ENCODE measurements at regions not wholly inside any gene's neighbourhood (a gene's known extent, or its start where the extent isn't known, plus 50 kb on each side); places are given as distances from the start of the nearest gene placed in this dataset.

DNA sequence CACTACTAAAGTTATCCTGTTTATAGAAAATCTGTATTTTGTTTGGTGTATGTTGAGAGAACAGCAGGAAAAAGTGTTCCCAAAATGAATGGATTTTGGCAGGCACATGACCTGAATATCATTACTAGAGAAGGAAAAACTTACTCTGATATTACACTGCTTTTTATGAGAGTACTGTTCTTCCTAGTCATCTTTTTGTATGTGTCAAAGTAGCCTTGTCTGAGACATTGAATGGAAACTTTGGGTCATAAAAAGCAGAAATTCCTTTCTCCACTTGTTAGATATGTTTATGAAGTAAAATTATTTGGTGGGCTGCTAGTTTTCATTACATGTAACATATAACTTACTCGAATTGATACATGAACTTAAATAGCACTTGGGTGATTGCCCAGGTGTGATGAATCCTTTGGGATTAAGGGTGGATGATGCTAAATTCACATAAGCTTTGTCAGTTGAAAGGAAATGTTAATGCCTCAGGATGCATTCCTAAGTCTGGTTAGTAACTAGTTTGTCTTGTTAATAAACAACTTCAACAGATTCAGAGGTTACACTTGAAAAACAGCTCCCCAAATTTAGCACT is 206.7 kb downstream of the CENPW start:
- H3K9me3 ChIP-seq = no peaks in the 10 kb centered on the region
- no peak overlapping the region for H3K4me3 ChIP-seq
- H3K4me1 ChIP-seq = no peaks in the 10 kb centered on the region
- no peak for DNase-seq (ENCODE audit: extremely low spot score in 2 of 2)
- no peaks in the 10 kb centered on the region for H3K27me3 ChIP-seq
- H3K36me3 ChIP-seq = no peaks in the 10 kb centered on the region
- intact Hi-C loops (cut with DNase I) = no loop called here
- H3K27ac ChIP-seq = no peak overlapping the region
- TF ChIP-seq POLR2AphosphoS5 (IDR thresholded peaks at IDR 0.05; ENCODE audit: insufficient read depth in 1 of 2, low read depth in 1 of 2) (no peak), POLR2A (IDR thresholded peaks at IDR 0.05) (no peak)
- TF ChIP-seq, protein P1, sequence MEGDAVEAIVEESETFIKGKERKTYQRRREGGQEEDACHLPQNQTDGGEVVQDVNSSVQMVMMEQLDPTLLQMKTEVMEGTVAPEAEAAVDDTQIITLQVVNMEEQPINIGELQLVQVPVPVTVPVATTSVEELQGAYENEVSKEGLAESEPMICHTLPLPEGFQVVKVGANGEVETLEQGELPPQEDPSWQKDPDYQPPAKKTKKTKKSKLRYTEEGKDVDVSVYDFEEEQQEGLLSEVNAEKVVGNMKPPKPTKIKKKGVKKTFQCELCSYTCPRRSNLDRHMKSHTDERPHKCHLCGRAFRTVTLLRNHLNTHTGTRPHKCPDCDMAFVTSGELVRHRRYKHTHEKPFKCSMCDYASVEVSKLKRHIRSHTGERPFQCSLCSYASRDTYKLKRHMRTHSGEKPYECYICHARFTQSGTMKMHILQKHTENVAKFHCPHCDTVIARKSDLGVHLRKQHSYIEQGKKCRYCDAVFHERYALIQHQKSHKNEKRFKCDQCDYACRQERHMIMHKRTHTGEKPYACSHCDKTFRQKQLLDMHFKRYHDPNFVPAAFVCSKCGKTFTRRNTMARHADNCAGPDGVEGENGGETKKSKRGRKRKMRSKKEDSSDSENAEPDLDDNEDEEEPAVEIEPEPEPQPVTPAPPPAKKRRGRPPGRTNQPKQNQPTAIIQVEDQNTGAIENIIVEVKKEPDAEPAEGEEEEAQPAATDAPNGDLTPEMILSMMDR (IDR thresholded peaks at IDR 0.05) = no peak

DNA sequence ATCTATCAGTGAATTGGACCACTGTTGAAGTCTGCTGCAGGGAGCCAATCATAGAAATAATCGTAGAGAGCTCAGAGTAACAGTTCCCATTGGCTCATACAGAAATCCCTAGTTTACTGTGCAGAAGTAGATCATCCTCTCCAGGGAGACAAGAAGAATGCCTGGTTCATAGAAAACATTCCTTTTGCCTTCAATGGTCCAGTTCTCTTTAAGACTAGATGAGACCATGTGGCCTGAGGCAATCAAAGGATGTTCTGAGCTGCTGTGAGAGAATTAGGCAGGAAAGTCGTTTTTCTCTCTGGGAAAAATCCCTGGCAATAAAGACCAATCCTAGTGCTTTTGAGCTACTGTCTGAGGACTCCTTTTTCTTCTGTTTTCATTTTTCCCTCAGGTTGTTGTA is 208.4 kb downstream of the CENPW start:
- Histone ChIP-seq H3K4me1 (no peaks in the 10 kb centered on the region), H3K4me3 (no peak overlapping the region), H3K27ac (no peak overlapping the region), H3K27me3 (no peaks in the 10 kb centered on the region), H3K9me3 (no peaks in the 10 kb centered on the region), H3K36me3 (no peaks in the 10 kb centered on the region)
- TF ChIP-seq, protein P1 (IDR thresholded peaks at IDR 0.05) = no peak
- TF ChIP-seq POLR2A (IDR thresholded peaks at IDR 0.05) (no peak), POLR2AphosphoS5 (IDR thresholded peaks at IDR 0.05; ENCODE audit: insufficient read depth in 1 of 2, low read depth in 1 of 2) (no peak)
- DNase-seq (ENCODE audit: extremely low spot score in 2 of 2) = no peak
- intact Hi-C loops (cut with DNase I) = no loop called here

DNA sequence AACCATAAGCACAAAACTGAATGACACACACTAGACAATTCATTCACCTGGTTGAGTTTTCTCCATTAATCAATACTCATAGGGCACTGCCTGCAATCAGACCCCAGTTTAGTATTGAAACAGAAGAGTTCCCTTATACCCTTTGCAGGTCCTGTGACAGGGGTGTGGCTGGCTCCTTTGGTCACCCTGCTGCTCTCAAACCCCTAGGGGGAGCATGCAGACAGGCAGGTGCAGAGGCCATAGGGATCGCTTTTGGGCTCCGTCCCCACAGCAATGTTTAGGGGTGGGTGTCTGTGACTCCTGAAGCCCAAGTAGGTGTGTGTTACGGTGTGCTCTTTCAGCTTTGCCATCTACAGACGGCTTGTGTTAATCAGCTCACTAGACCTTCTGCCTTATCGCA is 210.4 kb downstream of the CENPW start:
- TF ChIP-seq, protein P1 (IDR thresholded peaks at IDR 0.05) = no peak
- TF ChIP-seq POLR2AphosphoS5 (IDR thresholded peaks at IDR 0.05; ENCODE audit: insufficient read depth in 1 of 2, low read depth in 1 of 2) = no peak
- no peak for TF ChIP-seq POLR2A (IDR thresholded peaks at IDR 0.05)
- Histone ChIP-seq H3K27me3 (no peaks in the 10 kb centered on the region), H3K4me3 (no peak overlapping the region), H3K27ac (no peak overlapping the region), H3K9me3 (no peaks in the 10 kb centered on the region), H3K4me1 (no peaks in the 10 kb centered on the region), H3K36me3 (no peaks in the 10 kb centered on the region)
- DNase-seq (ENCODE audit: extremely low spot score in 2 of 2) = no peak
- intact Hi-C loops (cut with DNase I) = no loop called here

DNA sequence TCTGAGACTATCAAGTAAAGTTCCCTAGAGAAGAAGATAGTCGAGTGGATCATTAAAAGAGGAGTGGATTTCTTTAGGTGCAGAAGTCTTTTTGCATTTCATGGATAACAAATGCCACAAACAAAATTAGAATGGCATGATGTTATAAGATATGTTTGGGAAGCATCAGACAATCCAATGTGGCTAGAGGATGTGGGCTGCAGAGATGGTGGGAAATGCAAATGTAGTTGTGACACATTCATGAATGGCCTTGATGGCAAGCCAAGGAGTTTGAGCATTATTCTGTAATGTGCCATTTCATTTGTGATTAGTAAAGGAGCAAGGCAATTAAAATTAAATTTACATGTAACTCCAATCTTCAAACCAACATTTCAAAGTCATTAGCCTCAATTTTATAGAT is 211.9 kb downstream of the CENPW start:
- H3K4me1 ChIP-seq = no peaks in the 10 kb centered on the region
- intact Hi-C loops (cut with DNase I) = no loop called here

DNA sequence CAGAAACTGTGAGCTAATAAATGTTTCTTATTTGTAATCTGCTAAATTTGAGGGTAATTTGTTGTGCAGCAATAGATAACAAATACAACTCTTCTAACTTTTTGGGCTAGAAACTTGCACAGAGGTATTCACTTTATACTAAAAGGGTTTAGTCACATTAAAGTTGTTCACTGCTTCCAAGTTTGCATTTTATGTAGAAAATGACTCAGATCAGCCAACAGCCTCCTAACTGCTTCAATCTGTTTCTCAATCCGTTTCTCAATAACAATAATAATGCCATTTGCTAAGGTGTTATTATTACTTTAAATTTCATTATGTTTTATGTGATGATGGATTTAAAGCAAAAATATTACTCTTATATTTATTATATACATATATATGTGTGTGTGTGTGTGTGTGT is 213.9 kb downstream of the CENPW start:
- intact Hi-C loops (cut with DNase I) = no loop called here
- DNase-seq (ENCODE audit: extremely low spot score in 2 of 2) = no peak
- Histone ChIP-seq H3K4me3 (no peak overlapping the region), H3K27ac (no peak overlapping the region), H3K4me1 (no peaks in the 10 kb centered on the region), H3K27me3 (no peaks in the 10 kb centered on the region), H3K36me3 (no peaks in the 10 kb centered on the region), H3K9me3 (no peaks in the 10 kb centered on the region)
- TF ChIP-seq POLR2A (IDR thresholded peaks at IDR 0.05) = no peak
- no peak for TF ChIP-seq POLR2AphosphoS5 (IDR thresholded peaks at IDR 0.05; ENCODE audit: insufficient read depth in 1 of 2, low read depth in 1 of 2)
- TF ChIP-seq, protein P1 (IDR thresholded peaks at IDR 0.05) = no peak

More for the DNA sequence above, 211.9 kb downstream of the CENPW start:
- no peaks in the 10 kb centered on the region for H3K9me3 ChIP-seq
- H3K27me3 ChIP-seq = no peaks in the 10 kb centered on the region
- H3K27ac ChIP-seq = no peak overlapping the region
- TF ChIP-seq, protein P1 (IDR thresholded peaks at IDR 0.05) = no peak
- TF ChIP-seq POLR2A (IDR thresholded peaks at IDR 0.05) = no peak
- no peak for TF ChIP-seq POLR2AphosphoS5 (IDR thresholded peaks at IDR 0.05; ENCODE audit: insufficient read depth in 1 of 2, low read depth in 1 of 2)
- DNase-seq (ENCODE audit: extremely low spot score in 2 of 2) = no peak
- no peaks in the 10 kb centered on the region for H3K36me3 ChIP-seq
- H3K4me3 ChIP-seq = no peak overlapping the region
